ENCODE measurements at regions not wholly inside any gene's neighbourhood (a gene's known extent, or its start where the extent isn't known, plus 50 kb on each side); places are given as distances from the start of the nearest gene placed in this dataset.
A peak's percentile ranks its signal among the peaks of the same experiment; 100 is the strongest.

- Histone ChIP-seq H3K36me3 (ENCODE audit: control insufficient read depth in 4 of 4, insufficient read depth in 4 of 4, low read length in 4 of 4) (peaks cover 0 to 3% (median 0%) of the 10 kb centered on the region in 4 donors), H3K9ac (ENCODE audit: insufficient read depth in 1 of 2, low read length in 2 of 2) (no peak overlapping the region), H3K27ac (ENCODE audit: low read depth in 1 of 2, low read length in 1 of 2) (no peak overlapping the region), H3K4me1 (ENCODE audit: control insufficient read depth in 5 of 5, insufficient read depth in 5 of 5, low read length in 5 of 5) (peaks cover 0 to 18% (median 0%) of the 10 kb centered on the region in 5 donors), H3K9me3 (ENCODE audit: control insufficient read depth in 4 of 4, insufficient read depth in 3 of 4, low read length in 3 of 4) (no peaks in the 10 kb centered on the region), H3K4me3 (no peak overlapping the region), H3K27me3 (ENCODE audit: control insufficient read depth in 3 of 3, insufficient read depth in 3 of 3, low read length in 2 of 3) (no peaks in the 10 kb centered on the region)
- 57 to 81% methylated on average over 3 of the region's 3 CpGs for WGBS, 2 donors
- TF ChIP-seq, protein P1, sequence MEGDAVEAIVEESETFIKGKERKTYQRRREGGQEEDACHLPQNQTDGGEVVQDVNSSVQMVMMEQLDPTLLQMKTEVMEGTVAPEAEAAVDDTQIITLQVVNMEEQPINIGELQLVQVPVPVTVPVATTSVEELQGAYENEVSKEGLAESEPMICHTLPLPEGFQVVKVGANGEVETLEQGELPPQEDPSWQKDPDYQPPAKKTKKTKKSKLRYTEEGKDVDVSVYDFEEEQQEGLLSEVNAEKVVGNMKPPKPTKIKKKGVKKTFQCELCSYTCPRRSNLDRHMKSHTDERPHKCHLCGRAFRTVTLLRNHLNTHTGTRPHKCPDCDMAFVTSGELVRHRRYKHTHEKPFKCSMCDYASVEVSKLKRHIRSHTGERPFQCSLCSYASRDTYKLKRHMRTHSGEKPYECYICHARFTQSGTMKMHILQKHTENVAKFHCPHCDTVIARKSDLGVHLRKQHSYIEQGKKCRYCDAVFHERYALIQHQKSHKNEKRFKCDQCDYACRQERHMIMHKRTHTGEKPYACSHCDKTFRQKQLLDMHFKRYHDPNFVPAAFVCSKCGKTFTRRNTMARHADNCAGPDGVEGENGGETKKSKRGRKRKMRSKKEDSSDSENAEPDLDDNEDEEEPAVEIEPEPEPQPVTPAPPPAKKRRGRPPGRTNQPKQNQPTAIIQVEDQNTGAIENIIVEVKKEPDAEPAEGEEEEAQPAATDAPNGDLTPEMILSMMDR (IDR thresholded peaks at IDR 0.05; ENCODE audit: control extremely low read depth, extremely low read depth): no peak
- DNase-seq (peak in 2 of 3 donors; percentile 56 to 75), ATAC-seq (ENCODE audit: insufficient read depth, low FRiP score) (no peak)
Observed at GRCh38 chr6:2355150-2355549, 109.7 kb upstream of the GMDS start.

DNA sequence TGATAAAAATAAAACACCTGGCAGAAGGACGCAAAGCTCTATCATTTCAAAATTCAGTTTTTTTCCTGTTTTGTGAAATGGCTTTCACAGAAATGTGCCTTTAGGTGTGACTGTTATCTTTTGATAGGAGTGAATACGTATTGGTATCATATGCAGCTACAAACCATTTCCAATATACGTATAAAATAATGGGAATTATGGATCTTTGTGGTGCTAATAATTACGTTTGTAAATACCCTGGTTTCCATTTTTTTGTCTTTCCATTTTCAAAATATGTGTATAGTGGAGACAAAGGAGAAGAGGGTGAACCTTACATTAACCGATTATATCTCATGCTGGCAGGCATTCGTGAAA lies 108.7 kb upstream of the GMDS start:
- DNase-seq (no peak), ATAC-seq (ENCODE audit: insufficient read depth, low FRiP score) (no peak)
- H3K9ac ChIP-seq (ENCODE audit: insufficient read depth in 1 of 2, low read length in 2 of 2): no peak overlapping the region
- H3K27ac ChIP-seq (ENCODE audit: low read depth in 1 of 2, low read length in 1 of 2): no peak overlapping the region
- H3K36me3 ChIP-seq (ENCODE audit: control insufficient read depth in 4 of 4, insufficient read depth in 4 of 4, low read length in 4 of 4): no peaks in the 10 kb centered on the region
- TF ChIP-seq, protein P1 (IDR thresholded peaks at IDR 0.05; ENCODE audit: control extremely low read depth, extremely low read depth): no peak
- no peaks in the 10 kb centered on the region for H3K27me3 ChIP-seq (ENCODE audit: control insufficient read depth in 3 of 3, insufficient read depth in 3 of 3, low read length in 2 of 3)
- no peaks in the 10 kb centered on the region for H3K9me3 ChIP-seq (ENCODE audit: control insufficient read depth in 4 of 4, insufficient read depth in 3 of 4, low read length in 3 of 4)
- 60 to 67% methylated on average over 6 of the region's 6 CpGs for WGBS, 2 donors
- peaks cover 0 to 18% (median 0%) of the 10 kb centered on the region in 5 donors for H3K4me1 ChIP-seq (ENCODE audit: control insufficient read depth in 5 of 5, insufficient read depth in 5 of 5, low read length in 5 of 5)
- no peak overlapping the region for H3K4me3 ChIP-seq

GRCh38 chr6:2353412-2354137 lies 108.2 kb upstream of the GMDS start:
- 51 to 59% methylated on average over 10 of the region's 10 CpGs for WGBS, 2 donors
- TF ChIP-seq, protein P1 (IDR thresholded peaks at IDR 0.05; ENCODE audit: control extremely low read depth, extremely low read depth): peak; percentile 62
- Histone ChIP-seq H3K36me3 (ENCODE audit: control insufficient read depth in 4 of 4, insufficient read depth in 4 of 4, low read length in 4 of 4) (no peaks in the 10 kb centered on the region), H3K4me1 (ENCODE audit: control insufficient read depth in 5 of 5, insufficient read depth in 5 of 5, low read length in 5 of 5) (peaks cover 0 to 18% (median 0%) of the 10 kb centered on the region in 5 donors), H3K27ac (ENCODE audit: low read depth in 1 of 2, low read length in 1 of 2) (no peak overlapping the region), H3K4me3 (no peak overlapping the region), H3K9ac (ENCODE audit: insufficient read depth in 1 of 2, low read length in 2 of 2) (peak overlapping the region in 1 of 2 donors; percentile 35), H3K9me3 (ENCODE audit: control insufficient read depth in 4 of 4, insufficient read depth in 3 of 4, low read length in 3 of 4) (no peaks in the 10 kb centered on the region), H3K27me3 (ENCODE audit: control insufficient read depth in 3 of 3, insufficient read depth in 3 of 3, low read length in 2 of 3) (peaks cover 0 to 2% (median 0%) of the 10 kb centered on the region in 3 donors)
- ATAC-seq (ENCODE audit: insufficient read depth, low FRiP score) (peak; percentile 36), DNase-seq (peak; percentile 80 to 93 (median 91))

Data from lung (tissue), 11 donors.